ENCODE measurements at regions not wholly inside any gene's neighbourhood (a gene's known extent, or its start where the extent isn't known, plus 50 kb on each side); places are given as distances from the start of the nearest gene placed in this dataset.

GRCh38 chr5:66540078-66540477, 56.1 kb upstream of the MAST4 start:
- TF ChIP-seq, protein P1, sequence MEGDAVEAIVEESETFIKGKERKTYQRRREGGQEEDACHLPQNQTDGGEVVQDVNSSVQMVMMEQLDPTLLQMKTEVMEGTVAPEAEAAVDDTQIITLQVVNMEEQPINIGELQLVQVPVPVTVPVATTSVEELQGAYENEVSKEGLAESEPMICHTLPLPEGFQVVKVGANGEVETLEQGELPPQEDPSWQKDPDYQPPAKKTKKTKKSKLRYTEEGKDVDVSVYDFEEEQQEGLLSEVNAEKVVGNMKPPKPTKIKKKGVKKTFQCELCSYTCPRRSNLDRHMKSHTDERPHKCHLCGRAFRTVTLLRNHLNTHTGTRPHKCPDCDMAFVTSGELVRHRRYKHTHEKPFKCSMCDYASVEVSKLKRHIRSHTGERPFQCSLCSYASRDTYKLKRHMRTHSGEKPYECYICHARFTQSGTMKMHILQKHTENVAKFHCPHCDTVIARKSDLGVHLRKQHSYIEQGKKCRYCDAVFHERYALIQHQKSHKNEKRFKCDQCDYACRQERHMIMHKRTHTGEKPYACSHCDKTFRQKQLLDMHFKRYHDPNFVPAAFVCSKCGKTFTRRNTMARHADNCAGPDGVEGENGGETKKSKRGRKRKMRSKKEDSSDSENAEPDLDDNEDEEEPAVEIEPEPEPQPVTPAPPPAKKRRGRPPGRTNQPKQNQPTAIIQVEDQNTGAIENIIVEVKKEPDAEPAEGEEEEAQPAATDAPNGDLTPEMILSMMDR (conservative IDR thresholded peaks at IDR 0.05; ENCODE audit: low read length): no peak
- TF ChIP-seq EZH2phosphoT487 (IDR thresholded peaks at IDR 0.05; ENCODE audit: borderline replicate concordance): no peak
